SK-N-MC (cell line): ENCODE measurements at regions not wholly inside any gene's neighbourhood (a gene's known extent, or its start where the extent isn't known, plus 50 kb on each side); places are given as distances from the start of the nearest gene placed in this dataset.

Experiments
- DNase-seq: peaks from one replicate; pipeline ENCODE4 v3.0.0-alpha.2; 2011; ENCODE audit warnings: low read depth, low spot score
- H3K27ac ChIP-seq: fragments of 200-600 bp; sonication (generic); 2 replicates; pipeline ENCODE4 v1.5.1; 2016; ENCODE audit warnings: mixed run types
- H3K36me3 ChIP-seq: fragments of 200-600 bp; sonication (generic); 2 replicates; pipeline ENCODE4 v1.6.1; 2017; ENCODE audit warnings: antibody characterized with exemption, low read length, mixed read lengths; ENCODE audit not compliant: insufficient read depth
- H3K4me3 ChIP-seq: fragments of 200-600 bp; sonication (generic); 2 replicates; pipeline ENCODE4 v1.5.1; 2016
- H3K9ac ChIP-seq: fragments of 200-600 bp; sonication (generic); 2 replicates; pipeline ENCODE4 v1.8.0; 2017; ENCODE audit warnings: mixed run types, mixed read lengths; ENCODE audit not compliant: insufficient read length
- H3K9me3 ChIP-seq: fragments of 200-600 bp; sonication (generic); 2 replicates; pipeline ENCODE4 v1.6.1; 2017; ENCODE audit warnings: low read depth, mild to moderate bottlenecking, antibody characterized with exemption, low read length, moderate library complexity, mixed read lengths
- EZH2 ChIP-seq: fragments of 200-600 bp; sonication (generic); IDR thresholded peaks from one replicate; pipeline ENCODE4 v1.6.1; 2017; ENCODE audit warnings: antibody characterized with exemption
- FOXP2 ChIP-seq: optimal IDR thresholded peaks from 2 replicates; pipeline ENCODE3; 2011; ENCODE audit warnings: mild to moderate bottlenecking, moderate library complexity; ENCODE audit not compliant: insufficient read depth; ENCODE audit errors: extremely low read length, control extremely low read depth
- POLR2AphosphoS5 ChIP-seq: IDR thresholded peaks from 2 replicates; pipeline ENCODE4 v1.6.1; 2012; ENCODE audit warnings: mild to moderate bottlenecking, low read depth, low read length, borderline replicate concordance

DNA sequence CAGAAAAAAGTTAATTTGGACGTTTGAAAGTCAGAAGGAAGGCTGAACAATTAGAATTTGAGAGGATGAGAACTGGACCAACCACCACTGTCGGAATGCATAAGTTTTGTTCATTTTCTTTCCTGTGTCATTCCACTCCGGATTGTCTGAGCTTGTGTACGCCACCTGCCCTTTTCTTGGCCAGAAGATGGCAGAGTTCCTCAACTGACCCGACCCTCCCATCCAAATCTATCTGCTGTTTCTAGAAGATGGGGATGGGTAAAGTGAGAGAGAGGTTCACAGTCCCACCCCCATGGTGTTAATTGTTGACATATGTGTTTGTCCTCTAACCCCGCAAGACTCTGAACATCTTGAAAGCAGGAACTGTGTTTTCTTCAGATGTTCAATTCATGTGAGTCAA, 388.0 kb downstream of the VRK1 start:
- no peak overlapping the region for H3K4me3 ChIP-seq
- no peak overlapping the region for H3K27ac ChIP-seq
- no peak for DNase-seq
- no peaks in the 10 kb centered on the region for H3K36me3 ChIP-seq
- TF ChIP-seq POLR2AphosphoS5 (no peak), FOXP2 (no peak), EZH2 (no peak)
- H3K9ac ChIP-seq, result no peak overlapping the region
- H3K9me3 ChIP-seq, result no peaks in the 10 kb centered on the region

DNA sequence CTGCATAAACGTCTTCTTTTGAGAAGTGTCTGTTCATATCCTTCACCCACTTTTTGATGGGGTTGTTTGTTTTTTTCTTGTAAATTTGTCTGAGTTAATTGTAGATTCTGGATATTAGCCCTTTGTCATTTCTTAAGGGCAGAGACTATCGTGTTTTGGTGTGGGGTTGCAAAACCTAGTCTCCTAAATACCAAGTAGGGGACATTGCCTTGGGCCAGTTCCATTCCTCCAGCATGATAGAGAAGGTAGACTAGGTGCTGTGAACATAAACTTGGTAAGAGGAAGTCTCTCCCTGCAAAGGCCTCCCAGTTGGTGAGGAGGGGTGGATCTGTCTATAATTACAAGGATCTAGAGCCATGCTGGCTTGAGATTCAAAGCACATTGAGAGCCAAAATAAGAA, 390.7 kb downstream of the VRK1 start:
- no peaks in the 10 kb centered on the region for H3K9me3 ChIP-seq
- peak overlapping the region; percentile 47 for H3K27ac ChIP-seq
- no peak overlapping the region; the same call in 1 of the 2 replicates for H3K4me3 ChIP-seq
- no peak overlapping the region for H3K9ac ChIP-seq
- no peak for TF ChIP-seq FOXP2
- no peak for TF ChIP-seq EZH2
- TF ChIP-seq POLR2AphosphoS5, result no peak; the same call in 1 of the 2 replicates
- H3K36me3 ChIP-seq, result no peaks in the 10 kb centered on the region
- DNase-seq, result no peak

DNA sequence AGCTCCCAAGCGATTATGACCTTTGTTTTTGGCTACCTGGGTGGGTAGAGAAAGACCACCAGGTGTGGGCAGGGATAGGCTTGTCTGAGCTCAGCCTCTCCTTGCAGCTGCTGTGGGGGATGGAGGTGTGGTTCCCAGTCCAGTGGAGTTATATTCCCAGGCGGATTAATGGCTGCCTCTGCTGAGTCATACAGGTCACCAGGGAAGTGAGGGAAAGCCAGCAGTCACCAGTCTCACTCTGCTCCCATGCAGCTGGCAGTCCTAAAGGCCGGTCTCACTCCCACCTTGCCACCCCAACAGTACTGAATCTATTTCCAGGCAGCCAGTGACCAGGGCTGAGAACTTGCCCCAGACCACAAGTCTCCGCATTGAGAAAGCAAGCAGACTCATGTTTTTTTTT, 399.2 kb downstream of the VRK1 start:
- Histone ChIP-seq H3K36me3 (no peaks in the 10 kb centered on the region), H3K9ac (no peak overlapping the region), H3K9me3 (no peaks in the 10 kb centered on the region), H3K4me3 (no peak overlapping the region), H3K27ac (no peak overlapping the region)
- TF ChIP-seq FOXP2, result no peak
- TF ChIP-seq EZH2, result no peak
- no peak for TF ChIP-seq POLR2AphosphoS5
- no peak for DNase-seq

DNA sequence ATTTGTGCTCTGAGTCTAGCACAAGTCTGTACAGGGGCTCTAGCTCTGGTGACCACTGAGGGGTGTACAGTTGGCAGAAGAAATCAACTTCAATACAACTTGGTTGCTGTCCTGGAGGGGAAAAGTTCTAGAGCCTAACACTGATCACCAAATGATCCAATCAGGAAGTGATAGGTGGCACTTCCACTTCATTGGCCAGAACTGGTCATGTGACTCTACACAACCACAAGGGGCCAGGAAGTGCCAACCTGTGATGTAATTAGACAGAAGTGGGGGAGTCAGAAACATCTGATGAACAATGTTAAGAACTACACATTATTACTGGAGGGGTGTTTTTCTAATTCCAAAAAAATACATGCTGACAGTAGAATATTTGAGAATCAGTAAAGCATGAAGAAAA, 401.6 kb downstream of the VRK1 start:
- Histone ChIP-seq H3K9ac (no peak overlapping the region), H3K27ac (no peak overlapping the region), H3K9me3 (no peaks in the 10 kb centered on the region), H3K4me3 (no peak overlapping the region), H3K36me3 (no peaks in the 10 kb centered on the region)
- no peak for DNase-seq
- TF ChIP-seq FOXP2, result no peak
- no peak for TF ChIP-seq EZH2
- no peak for TF ChIP-seq POLR2AphosphoS5

DNA sequence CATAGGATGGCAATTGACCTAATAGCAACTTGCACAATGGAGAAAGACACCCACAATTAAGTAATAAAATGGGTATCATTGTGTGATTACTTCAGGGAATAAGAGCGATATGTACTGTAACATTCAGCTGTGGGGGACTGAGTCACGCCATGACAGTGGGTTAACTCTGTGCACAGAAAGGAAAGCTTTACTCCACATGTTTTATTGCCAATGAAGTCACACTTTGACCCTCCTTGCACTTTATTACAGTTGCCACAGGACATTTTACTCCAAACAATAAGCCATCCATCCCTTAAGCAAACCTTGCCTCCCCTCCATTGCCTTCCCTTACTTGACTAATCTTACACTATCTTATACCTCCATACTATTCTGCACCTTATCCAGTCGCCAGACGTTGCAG, 403.1 kb downstream of the VRK1 start:
- Histone ChIP-seq H3K27ac (no peak overlapping the region), H3K4me3 (no peak overlapping the region), H3K9ac (no peak overlapping the region), H3K36me3 (no peaks in the 10 kb centered on the region), H3K9me3 (no peaks in the 10 kb centered on the region)
- DNase-seq, result no peak
- TF ChIP-seq POLR2AphosphoS5 (no peak), FOXP2 (no peak)

DNA sequence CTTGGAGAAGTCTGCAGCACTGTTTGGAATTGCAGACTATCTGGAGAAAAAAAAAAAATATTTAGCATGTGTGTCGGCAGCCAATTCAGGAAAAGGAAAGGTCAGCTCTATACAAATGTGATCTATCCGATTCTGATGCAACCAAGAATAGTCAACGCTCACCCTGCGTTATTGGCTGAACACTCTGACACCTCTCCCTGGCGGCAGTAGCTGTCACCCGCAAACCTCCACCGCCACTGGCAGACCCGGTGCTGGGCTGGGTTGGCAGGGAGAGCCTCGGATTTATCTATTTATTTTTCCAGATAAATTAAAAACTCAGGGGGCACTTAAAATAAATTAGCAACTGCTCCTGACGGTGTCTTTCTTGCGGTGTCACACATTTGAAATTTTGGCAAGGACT, 409.7 kb downstream of the VRK1 start:
- Histone ChIP-seq H3K4me3 (no peak overlapping the region), H3K9me3 (no peaks in the 10 kb centered on the region), H3K9ac (no peak overlapping the region), H3K36me3 (no peaks in the 10 kb centered on the region), H3K27ac (peak overlapping the region; percentile 100)
- no peak for DNase-seq
- no peak for TF ChIP-seq FOXP2
- no peak for TF ChIP-seq POLR2AphosphoS5
- TF ChIP-seq EZH2, result no peak

DNA sequence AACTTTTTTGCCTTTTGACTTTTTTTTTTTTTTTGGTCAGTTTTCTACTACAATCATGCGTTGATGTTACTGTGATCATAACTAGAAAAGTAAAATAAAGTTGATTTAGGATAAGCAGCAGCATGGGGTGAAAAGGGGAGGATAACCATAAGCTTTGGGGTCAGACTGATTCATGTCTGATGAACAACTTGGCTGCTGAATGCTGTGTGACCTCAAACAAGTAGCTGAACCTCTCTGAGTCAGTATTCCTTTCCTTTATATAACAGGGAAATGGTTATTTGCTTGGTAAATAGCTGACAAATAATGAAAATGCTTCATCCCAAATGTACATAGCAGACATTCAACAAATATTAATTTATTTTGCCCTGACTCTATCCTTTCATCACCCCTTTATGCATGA, 413.0 kb downstream of the VRK1 start:
- no peaks in the 10 kb centered on the region for H3K9me3 ChIP-seq
- no peak overlapping the region for H3K4me3 ChIP-seq
- peak overlapping the region; percentile 72 for H3K9ac ChIP-seq
- TF ChIP-seq FOXP2, result no peak
- no peak for DNase-seq
- peak overlapping the region; percentile 100 for H3K27ac ChIP-seq
- H3K36me3 ChIP-seq, result no peaks in the 10 kb centered on the region

DNA sequence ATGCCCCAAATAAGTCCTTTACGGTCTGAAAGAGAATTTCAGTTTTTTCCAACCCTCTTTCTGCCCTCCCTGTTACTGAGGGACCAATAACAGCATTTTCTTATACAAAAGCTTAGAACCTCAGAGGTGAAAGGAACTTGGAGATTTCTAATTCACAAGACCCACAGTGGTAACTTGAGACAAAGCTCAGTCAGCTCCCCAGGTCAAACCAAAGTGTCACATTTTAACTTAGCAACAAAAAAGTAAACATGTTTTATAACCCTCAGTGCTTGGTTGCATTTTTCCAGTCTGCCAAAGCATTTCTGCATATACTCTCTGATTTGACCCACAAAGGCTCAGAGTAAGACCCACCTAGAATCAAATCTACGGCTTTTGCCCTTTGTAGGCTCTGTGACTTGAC, 415.2 kb downstream of the VRK1 start:
- Histone ChIP-seq H3K9ac (peak overlapping the region; percentile 72), H3K36me3 (no peaks in the 10 kb centered on the region), H3K27ac (peak overlapping the region; percentile 100), H3K4me3 (no peak overlapping the region), H3K9me3 (no peaks in the 10 kb centered on the region)
- TF ChIP-seq POLR2AphosphoS5, result no peak
- no peak for TF ChIP-seq FOXP2
- no peak for TF ChIP-seq EZH2
- DNase-seq, result no peak

DNA sequence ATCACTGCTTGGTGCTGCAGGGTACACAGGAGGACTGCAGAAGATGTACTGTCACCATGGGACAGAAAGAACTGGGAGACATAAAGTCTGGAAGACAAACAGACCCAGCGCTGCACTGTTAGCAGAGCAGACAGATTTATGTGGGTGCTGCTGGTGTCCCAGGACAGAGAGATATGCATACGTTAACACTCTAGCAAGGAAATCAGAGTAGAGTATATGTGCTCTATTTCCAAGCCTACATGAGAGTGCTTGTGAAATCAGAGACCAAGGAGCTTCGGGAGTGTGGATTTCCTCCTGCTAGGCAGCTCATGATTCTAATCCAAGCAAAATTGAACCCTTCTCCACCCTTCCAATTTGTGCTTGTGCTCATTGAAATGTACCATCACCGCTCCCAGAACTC, 416.5 kb downstream of the VRK1 start:
- no peaks in the 10 kb centered on the region for H3K36me3 ChIP-seq
- peak overlapping the region; percentile 86 for H3K9ac ChIP-seq
- TF ChIP-seq EZH2 (no peak), FOXP2 (no peak), POLR2AphosphoS5 (peak; percentile 72)
- H3K9me3 ChIP-seq, result no peaks in the 10 kb centered on the region
- no peak for DNase-seq
- H3K27ac ChIP-seq, result peak overlapping the region; percentile 100
- peak overlapping the region; percentile 39 for H3K4me3 ChIP-seq
